ENCODE measurements at regions not wholly inside any gene's neighbourhood (a gene's known extent, or its start where the extent isn't known, plus 50 kb on each side); places are given as distances from the start of the nearest gene placed in this dataset.

DNA sequence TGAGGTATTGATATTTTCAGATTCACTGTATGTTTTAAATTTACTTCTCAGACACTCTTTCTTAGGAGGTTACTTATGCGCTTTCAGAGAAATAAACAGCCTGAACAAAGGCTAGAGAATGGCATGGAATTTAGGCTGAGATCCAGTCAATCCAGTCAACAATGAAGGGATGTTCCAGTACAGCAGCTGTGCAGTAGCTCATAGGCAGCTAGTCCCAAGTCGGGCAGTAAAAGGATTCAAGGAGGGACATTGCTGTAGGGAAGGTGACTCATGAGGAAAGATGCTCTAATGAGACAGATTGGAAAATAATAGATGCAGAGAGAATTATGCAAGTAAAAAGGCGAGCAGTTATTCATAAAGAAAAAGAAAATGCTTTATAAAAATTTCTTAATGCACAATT is 397.9 kb upstream of the RGPD4 start:
- no peak overlapping the region for H3K9ac ChIP-seq (ENCODE audit: low read depth, low read length)
- H3K9me3 ChIP-seq (replicated peaks; ENCODE audit: low read length) = no peaks in the 10 kb centered on the region
- no peak overlapping the region for H3K4me3 ChIP-seq (ENCODE audit: low read length)
- H3K4me1 ChIP-seq (ENCODE audit: control insufficient read depth, insufficient read depth, low read length) = no peaks in the 10 kb centered on the region
- H3K27me3 ChIP-seq (ENCODE audit: control insufficient read depth, insufficient read depth, low read length) = no peaks in the 10 kb centered on the region
- H3K36me3 ChIP-seq (ENCODE audit: insufficient read depth, low read length) = no peaks in the 10 kb centered on the region
- H3K4me2 ChIP-seq (ENCODE audit: low read length) = no peak overlapping the region

- no peaks in the 10 kb centered on the region for H3K4me1 ChIP-seq (ENCODE audit: control insufficient read depth, insufficient read depth, low read length)
- H3K4me3 ChIP-seq (ENCODE audit: low read length) = no peak overlapping the region
- no peaks in the 10 kb centered on the region for H3K9me3 ChIP-seq (replicated peaks; ENCODE audit: low read length)
- H3K4me2 ChIP-seq (ENCODE audit: low read length) = no peak overlapping the region
- H3K9ac ChIP-seq (ENCODE audit: low read depth, low read length) = no peak overlapping the region
- H3K27me3 ChIP-seq (ENCODE audit: control insufficient read depth, insufficient read depth, low read length) = no peaks in the 10 kb centered on the region
- H3K36me3 ChIP-seq (ENCODE audit: insufficient read depth, low read length) = no peaks in the 10 kb centered on the region
These were observed 396.7 kb upstream of the RGPD4 start for GRCh38 chr2:107430006-107430405.

DNA sequence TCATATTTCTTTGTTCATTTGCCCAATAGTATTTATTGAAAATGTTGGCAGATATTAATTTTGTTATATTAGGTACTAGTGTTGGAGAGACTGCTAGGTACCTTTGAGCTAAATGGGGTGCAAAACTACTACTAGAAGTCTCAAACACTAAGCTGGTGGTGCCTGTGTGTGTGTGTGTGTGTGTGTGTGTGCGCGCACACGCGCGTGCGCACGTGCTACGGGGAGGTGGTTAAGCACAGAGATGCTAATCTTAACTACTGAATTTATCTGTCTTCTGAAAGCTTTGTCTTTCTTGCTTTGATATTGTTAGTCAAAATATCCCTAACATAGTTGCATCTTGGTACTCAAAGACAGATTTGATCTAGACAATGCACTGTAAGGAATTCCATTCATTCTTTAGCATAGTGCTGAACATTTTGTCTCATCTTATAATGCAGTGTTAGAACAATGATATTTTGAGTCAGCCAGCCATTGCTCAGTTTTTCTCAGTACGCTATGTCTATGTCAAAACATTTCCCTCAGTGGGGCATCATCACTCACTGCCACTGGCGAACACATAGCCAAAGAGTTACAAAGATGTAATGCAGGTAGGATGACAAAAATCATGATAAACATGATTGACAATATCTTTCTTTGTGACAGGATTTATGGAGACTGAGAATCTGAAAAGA is 396.0 kb upstream of the RGPD4 start:
- no peaks in the 10 kb centered on the region for H3K4me1 ChIP-seq (ENCODE audit: control insufficient read depth, insufficient read depth, low read length)
- H3K9ac ChIP-seq (ENCODE audit: low read depth, low read length) = no peak overlapping the region
- no peaks in the 10 kb centered on the region for H3K27me3 ChIP-seq (ENCODE audit: control insufficient read depth, insufficient read depth, low read length)
- no peaks in the 10 kb centered on the region for H3K36me3 ChIP-seq (ENCODE audit: insufficient read depth, low read length)
- no peak overlapping the region for H3K4me2 ChIP-seq (ENCODE audit: low read length)
- H3K4me3 ChIP-seq (ENCODE audit: low read length) = no peak overlapping the region
- no peaks in the 10 kb centered on the region for H3K9me3 ChIP-seq (replicated peaks; ENCODE audit: low read length)

GRCh38 chr2:107436281-107436680 is 390.4 kb upstream of the RGPD4 start:
- H3K4me1 ChIP-seq (ENCODE audit: control insufficient read depth, insufficient read depth, low read length) = no peaks in the 10 kb centered on the region
- no peak overlapping the region for H3K4me3 ChIP-seq (ENCODE audit: low read length)
- peaks cover 3% of the 10 kb centered on the region for H3K27me3 ChIP-seq (ENCODE audit: control insufficient read depth, insufficient read depth, low read length)
- no peak overlapping the region for H3K9ac ChIP-seq (ENCODE audit: low read depth, low read length)
- no peak overlapping the region for H3K4me2 ChIP-seq (ENCODE audit: low read length)
- no peaks in the 10 kb centered on the region for H3K36me3 ChIP-seq (ENCODE audit: insufficient read depth, low read length)
- H3K9me3 ChIP-seq (replicated peaks; ENCODE audit: low read length) = no peaks in the 10 kb centered on the region

GRCh38 chr2:107437265-107437664 is 389.4 kb upstream of the RGPD4 start:
- Histone ChIP-seq H3K4me1 (ENCODE audit: control insufficient read depth, insufficient read depth, low read length) (no peaks in the 10 kb centered on the region), H3K4me3 (ENCODE audit: low read length) (no peak overlapping the region), H3K9me3 (replicated peaks; ENCODE audit: low read length) (no peaks in the 10 kb centered on the region), H3K27me3 (ENCODE audit: control insufficient read depth, insufficient read depth, low read length) (peaks cover 3% of the 10 kb centered on the region), H3K4me2 (ENCODE audit: low read length) (no peak overlapping the region), H3K9ac (ENCODE audit: low read depth, low read length) (no peak overlapping the region), H3K36me3 (ENCODE audit: insufficient read depth, low read length) (no peaks in the 10 kb centered on the region)

- Histone ChIP-seq H3K9ac (ENCODE audit: low read depth, low read length) (no peak overlapping the region), H3K4me3 (ENCODE audit: low read length) (no peak overlapping the region), H3K4me2 (ENCODE audit: low read length) (no peak overlapping the region), H3K4me1 (ENCODE audit: control insufficient read depth, insufficient read depth, low read length) (no peaks in the 10 kb centered on the region), H3K27me3 (ENCODE audit: control insufficient read depth, insufficient read depth, low read length) (peaks cover 3% of the 10 kb centered on the region), H3K36me3 (ENCODE audit: insufficient read depth, low read length) (no peaks in the 10 kb centered on the region), H3K9me3 (replicated peaks; ENCODE audit: low read length) (no peaks in the 10 kb centered on the region)
These were observed 388.9 kb upstream of the RGPD4 start for GRCh38 chr2:107437807-107438206.

- no peak overlapping the region for H3K9ac ChIP-seq (ENCODE audit: low read depth, low read length)
These were observed 378.5 kb upstream of the RGPD4 start for GRCh38 chr2:107448160-107448559.

GRCh38 chr2:107461301-107461700 is 365.4 kb upstream of the RGPD4 start:
- Histone ChIP-seq H3K36me3 (ENCODE audit: insufficient read depth, low read length) (no peaks in the 10 kb centered on the region), H3K4me2 (ENCODE audit: low read length) (no peak overlapping the region), H3K9ac (ENCODE audit: low read depth, low read length) (no peak overlapping the region), H3K4me1 (ENCODE audit: control insufficient read depth, insufficient read depth, low read length) (no peaks in the 10 kb centered on the region), H3K9me3 (replicated peaks; ENCODE audit: low read length) (no peaks in the 10 kb centered on the region), H3K4me3 (ENCODE audit: low read length) (no peak overlapping the region), H3K27me3 (ENCODE audit: control insufficient read depth, insufficient read depth, low read length) (no peaks in the 10 kb centered on the region)

More at GRCh38 chr2:107448160-107448559, 378.5 kb upstream of the RGPD4 start:
- Histone ChIP-seq H3K4me2 (ENCODE audit: low read length) (no peak overlapping the region), H3K36me3 (ENCODE audit: insufficient read depth, low read length) (no peaks in the 10 kb centered on the region), H3K4me1 (ENCODE audit: control insufficient read depth, insufficient read depth, low read length) (no peaks in the 10 kb centered on the region), H3K27me3 (ENCODE audit: control insufficient read depth, insufficient read depth, low read length) (no peaks in the 10 kb centered on the region), H3K4me3 (ENCODE audit: low read length) (no peak overlapping the region), H3K9me3 (replicated peaks; ENCODE audit: low read length) (no peaks in the 10 kb centered on the region)

- Histone ChIP-seq H3K9ac (ENCODE audit: low read depth, low read length) (no peak overlapping the region), H3K9me3 (replicated peaks; ENCODE audit: low read length) (no peaks in the 10 kb centered on the region), H3K27me3 (ENCODE audit: control insufficient read depth, insufficient read depth, low read length) (no peaks in the 10 kb centered on the region), H3K4me2 (ENCODE audit: low read length) (no peak overlapping the region), H3K36me3 (ENCODE audit: insufficient read depth, low read length) (no peaks in the 10 kb centered on the region), H3K4me1 (ENCODE audit: control insufficient read depth, insufficient read depth, low read length) (no peaks in the 10 kb centered on the region), H3K4me3 (ENCODE audit: low read length) (no peak overlapping the region)
These were observed 364.5 kb upstream of the RGPD4 start for GRCh38 chr2:107462181-107462580.

GRCh38 chr2:107466241-107466640 is 360.5 kb upstream of the RGPD4 start:
- Histone ChIP-seq H3K27me3 (ENCODE audit: control insufficient read depth, insufficient read depth, low read length) (no peaks in the 10 kb centered on the region), H3K4me1 (ENCODE audit: control insufficient read depth, insufficient read depth, low read length) (no peaks in the 10 kb centered on the region), H3K4me2 (ENCODE audit: low read length) (no peak overlapping the region), H3K9ac (ENCODE audit: low read depth, low read length) (no peak overlapping the region), H3K9me3 (replicated peaks; ENCODE audit: low read length) (no peaks in the 10 kb centered on the region), H3K4me3 (ENCODE audit: low read length) (no peak overlapping the region), H3K36me3 (ENCODE audit: insufficient read depth, low read length) (no peaks in the 10 kb centered on the region)

- Histone ChIP-seq H3K4me1 (ENCODE audit: control insufficient read depth, insufficient read depth, low read length) (no peaks in the 10 kb centered on the region), H3K4me2 (ENCODE audit: low read length) (no peak overlapping the region), H3K27me3 (ENCODE audit: control insufficient read depth, insufficient read depth, low read length) (no peaks in the 10 kb centered on the region)
These were observed 359.5 kb upstream of the RGPD4 start for GRCh38 chr2:107466984-107467773.

More at GRCh38 chr2:107466984-107467773, 359.5 kb upstream of the RGPD4 start:
- Histone ChIP-seq H3K9me3 (replicated peaks; ENCODE audit: low read length) (no peaks in the 10 kb centered on the region), H3K4me3 (ENCODE audit: low read length) (no peak overlapping the region), H3K9ac (ENCODE audit: low read depth, low read length) (no peak overlapping the region), H3K36me3 (ENCODE audit: insufficient read depth, low read length) (no peaks in the 10 kb centered on the region)

Measured in skeletal muscle satellite cell (primary cell).